Mesenchymal stem cell (in vitro differentiated cells and primary cell): ENCODE measurements at regions not wholly inside any gene's neighbourhood (a gene's known extent, or its start where the extent isn't known, plus 50 kb on each side); places are given as distances from the start of the nearest gene placed in this dataset.

Source experiments
- DNase-seq: peaks from one replicate; pipeline ENCODE4 v3.0.0-alpha.2; 2013
- H2AFZ ChIP-seq: one replicate; pipeline ENCODE4 v1.6.1; 2013; ENCODE audit warnings: low read depth, mild to moderate bottlenecking, control low read depth, inconsistent platforms, low read length, moderate library complexity
- H2AK5ac ChIP-seq: 2 replicates; pipeline ENCODE4 v1.6.1; 2013; ENCODE audit warnings: low read length, moderate library complexity, mild to moderate bottlenecking, inconsistent platforms; ENCODE audit not compliant: severe bottlenecking
- H2BK120ac ChIP-seq: one replicate; pipeline ENCODE4 v1.6.1; 2013; ENCODE audit warnings: low read depth, mild to moderate bottlenecking, inconsistent platforms, low read length, moderate library complexity
- H2BK12ac ChIP-seq, 2 experiments: one replicate each; pipeline ENCODE4 v1.6.1; 2013; ENCODE audit warnings: inconsistent platforms in 2 of 2, low read length in 2 of 2, mild to moderate bottlenecking in 2 of 2, moderate library complexity in 2 of 2, control low read depth in 1 of 2
- H2BK15ac ChIP-seq: one replicate; pipeline ENCODE4 v1.6.1; 2013; ENCODE audit warnings: mild to moderate bottlenecking, low read depth, inconsistent platforms; ENCODE audit not compliant: poor library complexity, severe bottlenecking
- H2BK5ac ChIP-seq: 2 replicates; pipeline ENCODE4 v1.6.1; 2013; ENCODE audit warnings: low read depth, mild to moderate bottlenecking, low read length, control low read depth, inconsistent platforms; ENCODE audit not compliant: poor library complexity, severe bottlenecking
- H3K14ac ChIP-seq, 2 experiments: one replicate each; pipeline ENCODE4 v1.6.1; 2013; ENCODE audit warnings: inconsistent platforms in 2 of 2, low read length in 2 of 2, control low read depth in 1 of 2, mild to moderate bottlenecking in 1 of 2, moderate library complexity in 1 of 2
- H3K18ac ChIP-seq, 2 experiments: one replicate each; pipeline ENCODE4 v1.6.1; 2013; ENCODE audit warnings: inconsistent platforms in 2 of 2, low read length in 2 of 2, control low read depth in 1 of 2, low read depth in 1 of 2, mild to moderate bottlenecking in 1 of 2
- H3K23ac ChIP-seq, 2 experiments: one replicate each; pipeline ENCODE4 v1.6.1; 2013; ENCODE audit warnings: inconsistent platforms in 2 of 2, low read length in 2 of 2, mild to moderate bottlenecking in 2 of 2, moderate library complexity in 2 of 2, control low read depth in 1 of 2
- H3K27ac ChIP-seq: 2 replicates; pipeline ENCODE4 v1.5.1; 2013; ENCODE audit warnings: mild to moderate bottlenecking, moderate library complexity, low read length, control low read depth, inconsistent platforms; ENCODE audit not compliant: poor library complexity, severe bottlenecking
- H3K27me3 ChIP-seq, 2 experiments: 2 replicates each; pipeline versions ENCODE4 v1.6.1 to v1.7.0; 2013; ENCODE audit warnings: low read length in 2 of 2, mild to moderate bottlenecking in 2 of 2, moderate library complexity in 2 of 2, control low read depth in 1 of 2, inconsistent platforms in 1 of 2; ENCODE audit not compliant: control insufficient read depth in 1 of 2, insufficient read depth in 1 of 2
- H3K36me3 ChIP-seq, 2 experiments: 2 replicates each; pipeline versions ENCODE4 v1.6.1 to v1.7.0; 2013; ENCODE audit warnings: low read length in 2 of 2, control low read depth in 1 of 2, inconsistent platforms in 1 of 2, low read depth in 1 of 2, mild to moderate bottlenecking in 1 of 2; ENCODE audit not compliant: insufficient read depth in 2 of 2, control insufficient read depth in 1 of 2
- H3K4ac ChIP-seq, 2 experiments: one replicate each; pipeline ENCODE4 v1.6.1; 2013; ENCODE audit warnings: inconsistent platforms in 2 of 2, low read length in 2 of 2, mild to moderate bottlenecking in 2 of 2, moderate library complexity in 2 of 2, control low read depth in 1 of 2, low read depth in 1 of 2
- H3K4me1 ChIP-seq: 2 replicates; pipeline ENCODE4 v1.6.1; 2013; ENCODE audit warnings: low read depth, low read length, control low read depth; ENCODE audit not compliant: control insufficient read depth, insufficient read depth
- H3K4me2 ChIP-seq: 2 replicates; pipeline ENCODE4 v1.6.1; 2013; ENCODE audit warnings: low read length, mild to moderate bottlenecking, inconsistent platforms; ENCODE audit not compliant: poor library complexity, severe bottlenecking
- H3K4me3 ChIP-seq, 2 experiments: 2 replicates each; pipeline versions ENCODE4 v1.5.1 to v1.7.0; 2013; ENCODE audit warnings: low read length in 2 of 2, mild to moderate bottlenecking in 2 of 2, control low read depth in 1 of 2, low read depth in 1 of 2; ENCODE audit not compliant: insufficient read depth in 1 of 2
- H3K79me1 ChIP-seq: replicated peaks from 2 replicates; pipeline ENCODE4 v1.6.1; 2013; ENCODE audit warnings: mild to moderate bottlenecking, control low read depth, low read length, inconsistent platforms; ENCODE audit not compliant: poor library complexity, severe bottlenecking
- H3K9ac ChIP-seq: 2 replicates; pipeline ENCODE4 v1.7.0; 2013; ENCODE audit warnings: mild to moderate bottlenecking, low read length, moderate library complexity
- H3K9me3 ChIP-seq: 2 replicates; pipeline ENCODE4 v1.7.0; 2013; ENCODE audit warnings: mild to moderate bottlenecking, low read length; ENCODE audit not compliant: control insufficient read depth
- H4K8ac ChIP-seq: one replicate; pipeline ENCODE4 v1.6.1; 2013; ENCODE audit warnings: inconsistent platforms, mild to moderate bottlenecking, low read length, moderate library complexity
- H4K91ac ChIP-seq: one replicate; pipeline ENCODE4 v1.6.1; 2013; ENCODE audit warnings: mild to moderate bottlenecking, low read length, inconsistent platforms
- WGBS: methylation state at CpG from one replicate; pipeline ENCODE4 v1.1.7; 2013; ENCODE audit warnings: mixed read lengths; 5-methylcytosine and 5-hydroxymethylcytosine counted together

- Histone ChIP-seq H3K4me3 (no peak overlapping the region), H3K9ac (no peak overlapping the region), H3K4ac (no peak overlapping the region), H2BK5ac (no peak overlapping the region), H3K27me3 (peaks cover 0 to 3% of the 10 kb centered on the region in 2 experiments), H3K18ac (no peak overlapping the region), H4K8ac (no peak overlapping the region), H3K27ac (no peak overlapping the region), H3K4me1 (no peaks in the 10 kb centered on the region), H2BK15ac (no peak overlapping the region), H2AK5ac (no peak overlapping the region), H2BK12ac (no peak overlapping the region), H3K79me1 (no peaks in the 10 kb centered on the region), H3K4me2 (no peak overlapping the region), H2BK120ac (no peak overlapping the region), H3K14ac (no peak overlapping the region), H3K36me3 (no peaks in the 10 kb centered on the region), H2AFZ (no peak overlapping the region), H3K9me3 (no peaks in the 10 kb centered on the region), H4K91ac (no peak overlapping the region), H3K23ac (no peak overlapping the region)
- WGBS, result 65% methylated on average over 2 of the region's 2 CpGs
- no peak for DNase-seq
These were observed 212.5 kb upstream of the CHD6 start for GRCh38 chr20:41830702-41831101.

GRCh38 chr20:41819436-41819835 lies 201.3 kb upstream of the CHD6 start:
- WGBS, result 45% methylated on average over 2 of the region's 2 CpGs
- no peak for DNase-seq
- no peaks in the 10 kb centered on the region for H3K36me3 ChIP-seq
- no peak overlapping the region for H3K4me2 ChIP-seq
- no peak overlapping the region for H2BK15ac ChIP-seq
- no peaks in the 10 kb centered on the region for H3K27me3 ChIP-seq
- H3K9me3 ChIP-seq, result peaks cover 3% of the 10 kb centered on the region
- H2AK5ac ChIP-seq, result no peak overlapping the region
- no peak overlapping the region for H3K18ac ChIP-seq
- no peak overlapping the region for H3K4me3 ChIP-seq
- no peak overlapping the region for H2BK5ac ChIP-seq
- no peaks in the 10 kb centered on the region for H3K79me1 ChIP-seq
- no peak overlapping the region for H2BK120ac ChIP-seq
- H4K91ac ChIP-seq, result no peak overlapping the region
- no peak overlapping the region for H2BK12ac ChIP-seq
- no peak overlapping the region for H3K4ac ChIP-seq
- H3K4me1 ChIP-seq, result no peaks in the 10 kb centered on the region
- no peak overlapping the region for H3K9ac ChIP-seq
- H3K23ac ChIP-seq, result no peak overlapping the region
- H2AFZ ChIP-seq, result no peak overlapping the region
- no peak overlapping the region for H4K8ac ChIP-seq
- no peak overlapping the region for H3K14ac ChIP-seq
- H3K27ac ChIP-seq, result no peak overlapping the region

- no peak overlapping the region for H2BK12ac ChIP-seq
- no peak overlapping the region for H2BK15ac ChIP-seq
- no peak overlapping the region for H3K4ac ChIP-seq
- no peak overlapping the region for H2BK120ac ChIP-seq
- DNase-seq, result no peak
- no peaks in the 10 kb centered on the region for H3K27me3 ChIP-seq
- no peak overlapping the region for H3K14ac ChIP-seq
- H3K4me2 ChIP-seq, result no peak overlapping the region
- no peaks in the 10 kb centered on the region for H3K36me3 ChIP-seq
- no peak overlapping the region for H3K27ac ChIP-seq
- no peak overlapping the region for H3K18ac ChIP-seq
- no peak overlapping the region for H2AK5ac ChIP-seq
- 70% methylated on average over 4 of the region's 5 CpGs for WGBS
- no peak overlapping the region for H3K4me3 ChIP-seq
- no peak overlapping the region for H4K8ac ChIP-seq
- no peak overlapping the region for H2BK5ac ChIP-seq
- peaks cover 3% of the 10 kb centered on the region for H3K9me3 ChIP-seq
- H2AFZ ChIP-seq, result no peak overlapping the region
- H3K4me1 ChIP-seq, result no peaks in the 10 kb centered on the region
- H3K79me1 ChIP-seq, result no peaks in the 10 kb centered on the region
- H4K91ac ChIP-seq, result no peak overlapping the region
- H3K9ac ChIP-seq, result no peak overlapping the region
- no peak overlapping the region for H3K23ac ChIP-seq
These were observed 200.8 kb upstream of the CHD6 start for GRCh38 chr20:41818991-41819390.

DNA sequence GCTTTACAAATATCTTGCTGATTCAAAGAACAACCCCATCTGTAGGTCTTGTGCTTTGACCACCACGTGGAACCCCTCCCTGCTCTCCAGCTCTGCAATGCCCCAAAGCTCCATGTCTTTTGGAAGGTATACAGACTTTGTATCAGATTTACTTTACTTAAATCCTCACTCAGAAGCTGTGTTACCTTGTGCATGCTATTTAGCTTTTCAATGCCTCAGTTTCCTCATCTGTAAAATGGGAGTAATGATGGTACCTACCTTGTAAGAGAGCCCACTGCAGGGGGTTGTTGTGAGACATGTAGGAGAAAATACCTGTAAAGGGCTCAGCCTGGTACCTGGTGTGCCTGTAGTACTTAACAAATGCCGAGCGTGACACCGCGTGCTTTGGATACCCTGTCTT lies 200.2 kb upstream of the CHD6 start:
- no peak overlapping the region for H2BK5ac ChIP-seq
- no peak overlapping the region for H3K23ac ChIP-seq
- H3K18ac ChIP-seq, result no peak overlapping the region
- H3K79me1 ChIP-seq, result no peaks in the 10 kb centered on the region
- DNase-seq, result no peak
- H3K9me3 ChIP-seq, result peaks cover 3% of the 10 kb centered on the region
- no peak overlapping the region for H3K14ac ChIP-seq
- H4K91ac ChIP-seq, result no peak overlapping the region
- no peak overlapping the region for H2AK5ac ChIP-seq
- no peaks in the 10 kb centered on the region for H3K36me3 ChIP-seq
- WGBS, result 82% methylated on average over 5 of the region's 5 CpGs
- no peak overlapping the region for H2AFZ ChIP-seq
- no peaks in the 10 kb centered on the region for H3K27me3 ChIP-seq
- no peak overlapping the region for H2BK12ac ChIP-seq
- H3K4me2 ChIP-seq, result no peak overlapping the region
- H3K4me1 ChIP-seq, result no peaks in the 10 kb centered on the region
- no peak overlapping the region for H4K8ac ChIP-seq
- H3K4ac ChIP-seq, result no peak overlapping the region
- H3K9ac ChIP-seq, result no peak overlapping the region
- no peak overlapping the region for H2BK120ac ChIP-seq
- H2BK15ac ChIP-seq, result no peak overlapping the region
- H3K4me3 ChIP-seq, result no peak overlapping the region
- no peak overlapping the region for H3K27ac ChIP-seq
